ENCODE measurements at regions not wholly inside any gene's neighbourhood (a gene's known extent, or its start where the extent isn't known, plus 50 kb on each side); places are given as distances from the start of the nearest gene placed in this dataset.
A peak's percentile ranks its signal among the peaks of the same experiment; 100 is the strongest.
"Not testable (repeated sequence)": the region's sequence is repeated elsewhere in the genome, so short reads cannot be mapped to it uniquely, and the experiment has no call there.

- no peak for DNase-seq
Observed at GRCh38 chrX:138026211-138026610, 460.3 kb downstream of the ZIC3 start.

DNA sequence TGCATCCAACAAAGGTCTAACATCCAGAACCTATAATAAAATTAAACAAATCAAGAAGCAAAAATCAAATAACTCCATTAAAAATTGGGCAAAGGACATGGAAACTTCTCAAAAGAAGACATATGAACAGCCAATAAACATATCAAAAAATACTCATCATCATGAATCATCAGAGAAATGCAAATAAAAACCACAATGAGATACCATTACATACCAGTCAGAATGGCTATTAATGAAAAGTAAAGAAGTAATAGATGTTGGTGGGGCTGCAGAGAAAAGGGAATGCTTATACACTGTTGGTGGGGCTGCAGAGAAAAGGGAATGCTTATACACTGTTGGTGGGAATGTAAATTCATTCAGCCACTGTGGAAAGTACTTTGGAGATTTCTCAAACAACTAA lies 465.8 kb downstream of the ZIC3 start:
- DNase-seq, result no peak

DNA sequence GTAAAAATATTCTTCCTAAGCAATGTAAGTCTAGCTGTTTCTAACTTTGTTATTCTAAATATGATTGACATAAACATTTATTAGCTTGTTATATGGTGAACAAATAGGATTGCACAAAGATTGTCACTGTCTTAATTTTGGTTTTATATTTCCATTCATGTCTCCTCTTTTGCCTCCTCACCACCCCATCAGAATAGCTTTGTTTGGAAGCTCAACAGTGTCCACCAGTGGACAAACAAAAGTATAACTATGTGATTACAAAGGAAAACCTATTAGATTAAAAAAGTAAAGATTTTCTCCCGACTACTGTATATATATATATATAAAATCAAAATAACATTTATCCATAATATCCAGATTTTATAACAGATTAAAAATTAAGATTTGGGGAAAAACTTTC lies 468.2 kb downstream of the ZIC3 start:
- no peak for DNase-seq

DNA sequence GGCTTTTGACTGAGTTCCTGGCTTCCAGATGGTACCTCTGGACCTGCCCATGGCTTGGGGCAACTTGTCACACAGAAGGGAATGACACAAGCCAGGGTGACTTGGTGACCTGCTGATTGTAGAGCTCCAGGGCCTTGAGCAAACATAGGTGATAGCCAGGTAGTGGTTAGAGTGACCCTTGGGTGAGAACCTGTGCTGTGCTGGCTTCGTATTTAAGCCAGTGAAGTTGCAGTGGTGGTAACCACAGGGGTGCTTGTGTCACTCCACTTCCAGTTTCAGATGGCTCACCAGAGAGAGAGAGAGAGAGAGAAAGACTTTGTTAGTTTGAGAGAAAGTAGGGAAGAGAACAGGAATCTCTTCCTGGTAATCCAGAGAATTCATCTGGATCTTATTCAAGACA lies 471.6 kb downstream of the ZIC3 start:
- DNase-seq, result no peak

DNA sequence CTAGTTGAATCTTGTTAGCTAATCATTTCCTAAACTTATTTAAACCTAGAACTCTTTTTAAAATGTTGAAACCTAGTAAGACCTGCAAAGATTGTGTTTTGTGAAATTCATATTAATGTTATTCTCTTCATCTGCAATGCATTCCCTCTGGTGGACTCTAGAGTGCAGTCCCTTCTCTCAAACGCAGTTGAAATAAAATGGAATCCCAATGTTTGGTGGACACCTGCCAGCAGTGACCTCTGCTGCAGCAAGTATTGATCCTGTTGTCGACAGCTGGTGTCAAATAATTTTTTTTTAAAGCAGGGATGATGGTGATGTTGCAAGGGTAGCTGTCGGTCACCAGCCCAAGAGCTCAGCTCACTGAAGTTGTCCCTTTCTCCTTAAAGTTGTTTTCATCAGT lies 492.0 kb downstream of the ZIC3 start:
- DNase-seq, result no peak

DNA sequence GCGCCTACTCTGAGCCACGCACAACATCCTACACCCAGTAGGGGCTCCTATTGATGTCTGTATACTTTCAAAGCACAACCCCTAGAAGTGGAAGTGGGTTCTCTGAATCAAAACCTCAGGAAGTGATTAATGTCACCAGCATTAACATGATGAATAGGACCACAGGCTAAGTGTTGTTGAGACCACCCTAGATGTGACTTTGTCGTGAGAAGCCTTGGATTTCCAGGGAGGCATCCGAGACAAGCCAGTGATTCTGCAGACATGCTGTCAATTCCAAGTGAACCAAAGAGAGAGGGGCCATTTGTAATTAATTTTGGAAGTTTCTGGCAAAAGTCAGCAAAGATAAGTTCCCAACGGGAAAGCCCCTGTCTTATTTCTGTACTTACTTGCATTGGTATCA lies 493.0 kb downstream of the ZIC3 start:
- no peak for DNase-seq

DNA sequence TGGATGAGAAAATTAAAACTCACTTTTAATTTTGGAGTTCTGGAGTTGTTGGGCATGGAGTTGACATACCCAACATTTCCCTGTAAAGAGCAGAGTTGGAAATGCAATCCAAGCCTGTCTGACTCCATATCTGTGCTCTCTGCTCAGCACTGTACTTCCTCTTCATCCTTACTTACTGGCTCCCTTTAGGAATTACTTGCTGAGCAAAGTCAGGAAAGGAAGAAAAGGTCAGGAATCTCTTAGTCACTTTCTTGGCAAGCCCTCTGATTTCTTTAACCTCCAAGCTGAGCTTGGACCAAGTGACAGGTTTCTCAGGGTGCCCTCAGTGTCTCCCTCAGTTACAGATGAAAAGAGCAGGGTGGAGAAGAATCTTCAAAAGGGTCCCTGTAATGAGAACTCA lies 501.5 kb downstream of the ZIC3 start:
- no peak for DNase-seq

GRCh38 chrX:138073626-138074025 lies 507.7 kb downstream of the ZIC3 start:
- no peak for DNase-seq

DNA sequence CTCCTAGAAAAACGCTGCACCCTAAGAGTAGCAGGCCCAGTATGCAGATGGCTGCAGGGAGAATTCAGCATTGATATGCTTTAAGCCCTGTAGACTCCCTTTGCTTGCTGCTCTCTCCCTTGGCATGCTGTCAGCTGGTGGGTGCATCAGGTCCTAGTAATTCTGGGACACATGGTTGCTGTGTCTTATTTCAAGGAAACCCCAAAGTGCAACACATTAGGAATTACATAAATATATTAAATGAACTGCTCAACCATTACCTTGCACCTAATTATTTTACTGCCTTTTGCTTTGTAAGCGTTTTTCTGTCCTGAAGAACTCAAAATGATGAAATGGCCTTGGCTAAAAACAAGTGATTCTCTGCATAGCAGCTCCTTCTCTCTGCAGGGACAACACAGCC lies 516.3 kb downstream of the ZIC3 start:
- no peak for DNase-seq

DNA sequence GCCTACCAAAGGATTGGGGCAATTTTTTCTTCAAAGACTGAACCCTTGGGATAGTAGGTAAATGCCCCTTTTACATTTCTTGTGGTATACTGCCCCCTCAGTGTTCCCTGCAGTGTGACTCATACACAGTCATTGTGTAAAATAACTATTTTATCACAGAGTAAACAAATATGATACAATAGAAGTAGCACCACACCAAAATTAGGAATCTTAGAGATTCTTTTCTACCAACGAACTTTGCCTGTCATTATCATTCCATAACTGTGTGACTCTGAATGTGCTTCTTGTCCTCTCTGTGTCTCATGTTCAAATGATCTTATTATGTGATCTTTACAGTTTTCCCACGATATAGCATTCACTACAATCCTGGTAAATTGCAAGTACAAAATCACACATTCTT lies 517.0 kb downstream of the ZIC3 start:
- DNase-seq, result no peak

GRCh38 chrX:138110910-138111309 lies 545.0 kb downstream of the ZIC3 start:
- not testable (repeated sequence) for DNase-seq

DNA sequence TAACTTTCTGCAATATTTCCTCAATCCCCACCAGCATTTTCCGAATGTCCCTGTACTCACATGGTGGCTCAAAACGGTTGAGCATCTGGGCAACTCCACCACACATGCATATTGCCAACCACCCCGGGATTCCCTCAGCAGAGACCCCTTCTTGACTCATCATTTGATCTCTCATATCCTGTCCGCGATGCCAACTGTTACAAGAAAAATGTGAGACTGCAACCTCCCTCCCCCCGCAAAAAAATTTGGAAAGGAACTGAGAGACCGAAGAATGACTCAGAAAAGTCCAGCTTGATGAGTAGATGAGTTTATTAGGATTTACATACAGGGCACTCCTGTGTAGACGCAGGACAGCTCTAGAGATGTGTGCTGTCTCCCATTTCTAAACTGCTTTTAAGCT lies 561.4 kb downstream of the ZIC3 start:
- DNase-seq, result no peak

GRCh38 chrX:138128027-138128671 lies 562.2 kb downstream of the ZIC3 start:
- peak; percentile 38 for DNase-seq

- DNase-seq, result peak; percentile 5
Observed at GRCh38 chrX:138150709-138151108, 560.8 kb downstream of the FGF13 start.

- DNase-seq, result no peak
Observed at GRCh38 chrX:138157850-138158249, 553.7 kb downstream of the FGF13 start.

GRCh38 chrX:138191998-138192397 lies 519.5 kb downstream of the FGF13 start:
- peak; percentile 27 for DNase-seq

GRCh38 chrX:138229718-138230117 lies 481.8 kb downstream of the FGF13 start:
- no peak for DNase-seq

DNA sequence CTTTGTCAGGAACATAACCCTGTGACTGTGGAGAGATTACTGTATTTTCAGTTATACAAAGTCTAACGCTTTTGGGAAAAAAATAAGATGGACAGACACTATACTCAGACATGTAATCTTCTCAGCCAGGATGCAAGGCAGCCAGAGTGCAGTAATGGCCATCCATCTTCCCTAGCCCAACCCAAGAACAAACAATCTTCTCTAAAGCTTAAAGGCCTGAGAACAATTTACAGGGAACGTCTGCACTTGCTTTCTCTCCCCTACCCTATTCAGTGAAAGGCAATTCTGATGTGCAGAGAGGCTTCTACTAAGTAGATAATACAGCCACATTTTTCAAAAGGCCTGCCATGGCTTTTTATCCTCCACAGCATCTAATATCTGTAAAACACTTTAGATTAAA lies 471.3 kb downstream of the FGF13 start:
- no peak for DNase-seq

DNA sequence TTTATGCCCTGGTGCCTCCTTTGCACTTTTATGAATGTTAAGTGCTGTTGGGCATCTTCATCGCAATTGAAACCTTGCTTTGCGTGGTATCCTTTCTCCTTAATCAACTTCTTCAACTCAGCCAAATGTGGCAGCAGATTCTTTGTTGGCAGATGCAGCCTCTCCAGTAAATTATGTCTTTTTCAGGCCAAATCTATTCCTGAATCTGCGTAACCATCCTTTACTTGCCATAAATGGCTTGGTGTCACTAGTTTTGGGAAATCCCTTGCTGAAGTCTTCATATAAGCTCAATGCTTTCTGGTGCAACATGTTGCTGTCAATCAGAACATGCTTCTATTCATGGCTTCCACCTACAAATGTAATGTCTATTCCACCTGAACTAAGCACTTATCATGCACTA lies 457.5 kb downstream of the FGF13 start:
- no peak for DNase-seq

DNA sequence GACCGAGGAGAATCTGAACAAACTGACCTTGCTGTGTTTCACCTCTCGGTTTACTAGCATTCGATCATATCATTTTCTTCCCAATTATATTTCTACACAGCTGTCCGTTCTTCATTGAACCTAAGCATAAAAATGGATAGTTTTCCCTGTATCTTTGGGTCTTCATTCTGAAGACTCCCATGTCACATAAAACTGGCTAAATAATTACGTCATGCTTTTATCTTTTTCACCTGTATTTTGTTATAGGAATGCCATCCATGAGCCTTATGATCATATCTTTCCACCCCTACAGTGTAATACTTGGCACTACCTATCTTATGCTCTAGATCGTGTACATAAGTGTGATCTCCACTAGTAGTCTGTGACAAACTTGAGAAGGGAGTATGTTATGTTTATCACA lies 456.1 kb downstream of the FGF13 start:
- no peak for DNase-seq

DNA sequence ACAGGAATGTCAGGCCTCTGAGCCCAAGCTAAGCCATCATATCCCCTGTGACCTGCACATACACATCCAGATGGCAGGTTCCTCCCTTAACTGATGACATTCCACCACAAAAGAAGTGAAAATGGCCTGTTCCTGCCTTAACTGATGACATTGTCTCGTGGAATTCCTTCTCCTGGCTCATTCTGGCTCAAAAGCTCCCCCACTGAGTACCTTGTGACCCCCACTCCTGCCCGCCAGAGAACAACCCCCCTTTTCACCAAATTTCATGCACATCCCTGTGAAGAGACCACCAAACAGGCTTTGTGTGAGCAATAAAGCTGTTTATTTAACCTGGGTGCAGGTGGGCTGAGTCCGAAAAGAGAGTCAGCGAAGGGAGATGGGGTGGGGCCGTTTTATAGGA lies 447.4 kb downstream of the FGF13 start:
- not testable (repeated sequence) for DNase-seq

GRCh38 chrX:138270931-138271330 lies 440.6 kb downstream of the FGF13 start:
- no peak for DNase-seq

DNA sequence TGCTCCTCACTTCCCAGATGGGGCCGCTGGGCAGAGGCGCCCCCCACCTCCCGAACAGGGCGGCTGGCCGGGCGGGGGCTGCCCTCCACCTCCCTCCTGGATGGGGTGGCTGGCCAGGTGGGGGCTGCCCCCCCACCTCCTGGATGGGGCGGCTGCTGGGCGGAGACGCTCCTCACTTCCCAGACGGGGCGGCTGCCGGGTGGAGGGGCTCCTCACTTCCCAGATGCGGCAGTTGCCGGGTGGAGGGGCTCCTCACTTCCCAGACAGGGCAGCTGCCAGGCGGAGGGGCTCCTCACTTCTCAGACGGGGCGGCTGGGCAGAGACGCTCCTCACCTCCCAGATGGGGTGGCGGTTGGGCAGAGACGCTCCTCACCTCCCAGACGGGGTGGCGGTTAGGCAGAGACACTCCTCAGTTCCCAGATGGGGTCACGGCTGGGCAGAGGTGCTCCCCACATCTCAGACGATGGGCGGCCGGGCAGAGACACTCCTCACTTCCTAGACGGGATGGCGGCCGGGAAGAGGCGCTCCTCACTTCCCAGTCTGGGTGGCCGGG lies 428.8 kb downstream of the FGF13 start:
- not testable (repeated sequence) for DNase-seq

DNA sequence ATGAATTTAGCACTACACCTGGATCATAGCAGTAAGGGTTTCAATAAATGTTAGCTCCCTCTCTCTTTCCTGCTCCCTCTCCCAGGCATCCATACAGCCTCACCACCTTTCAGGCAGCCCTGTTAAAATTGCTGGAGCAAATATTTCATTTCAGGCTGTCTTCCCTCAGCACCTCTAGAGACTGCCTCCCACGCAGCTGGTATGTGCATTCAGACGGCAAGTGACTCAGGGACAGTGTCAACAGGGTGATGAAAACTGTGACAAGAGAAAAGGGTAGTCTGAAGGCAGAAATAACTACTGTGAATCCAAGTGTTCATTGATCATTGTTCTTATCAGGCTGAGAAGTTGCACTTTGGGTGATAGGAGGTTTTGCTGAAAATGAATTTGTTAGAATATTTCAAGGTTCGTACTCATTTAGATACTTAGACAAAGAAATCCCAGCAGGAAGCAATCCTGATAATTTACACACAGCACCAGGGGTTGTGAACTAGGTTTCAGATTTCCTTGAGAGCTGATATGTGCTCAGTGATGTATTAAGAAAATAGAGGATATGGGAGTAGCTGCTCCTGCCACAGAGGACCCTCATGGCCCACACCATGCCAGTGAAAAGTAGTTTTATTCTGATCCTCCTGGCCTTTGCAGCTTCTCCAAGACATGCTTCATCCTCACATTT lies 424.2 kb downstream of the FGF13 start:
- DNase-seq, result no peak

DNA sequence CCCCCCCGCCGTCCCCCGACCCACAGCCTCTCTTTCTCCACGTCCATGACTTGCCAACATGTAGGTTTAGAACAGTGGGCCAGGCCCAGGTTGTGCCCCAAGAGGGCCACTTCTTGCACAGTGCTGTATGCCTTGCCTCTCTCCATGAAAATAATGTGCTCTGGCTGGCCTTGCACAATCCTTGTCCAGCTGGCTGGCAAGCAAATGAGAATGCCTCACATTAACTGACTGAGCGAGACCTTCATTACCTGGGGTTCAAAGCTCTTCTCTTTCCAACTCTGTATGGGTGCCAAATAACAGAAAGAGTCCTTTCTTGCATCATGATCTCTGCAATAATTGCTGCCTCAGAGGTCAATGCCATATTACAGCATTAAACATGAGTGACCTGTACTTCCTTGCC lies 416.6 kb downstream of the FGF13 start:
- no peak for DNase-seq

Measured in RPMI8226 (cell line).